ENCODE measurements at regions not wholly inside any gene's neighbourhood (a gene's known extent, or its start where the extent isn't known, plus 50 kb on each side); places are given as distances from the start of the nearest gene placed in this dataset.

DNA sequence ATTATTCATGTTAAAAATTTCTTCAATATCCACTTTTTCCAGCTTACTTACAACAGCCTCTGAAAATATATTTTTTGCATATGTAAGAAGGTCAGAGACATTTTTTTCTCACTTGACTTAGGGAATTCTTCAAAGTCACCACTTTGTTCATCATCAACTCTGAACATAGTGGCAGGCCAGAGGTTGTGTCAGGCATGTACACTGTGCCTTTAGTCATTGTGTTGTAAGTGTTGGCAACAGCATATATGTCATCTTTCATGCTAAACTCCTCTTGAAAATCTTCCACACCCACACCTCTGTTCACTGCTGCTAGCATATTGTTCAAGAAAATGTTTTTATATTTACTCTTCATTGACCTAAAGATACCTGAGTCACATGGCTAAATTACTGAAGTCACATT, 52.2 kb upstream of the ACVR1 start:
- TF ChIP-seq, protein P1, sequence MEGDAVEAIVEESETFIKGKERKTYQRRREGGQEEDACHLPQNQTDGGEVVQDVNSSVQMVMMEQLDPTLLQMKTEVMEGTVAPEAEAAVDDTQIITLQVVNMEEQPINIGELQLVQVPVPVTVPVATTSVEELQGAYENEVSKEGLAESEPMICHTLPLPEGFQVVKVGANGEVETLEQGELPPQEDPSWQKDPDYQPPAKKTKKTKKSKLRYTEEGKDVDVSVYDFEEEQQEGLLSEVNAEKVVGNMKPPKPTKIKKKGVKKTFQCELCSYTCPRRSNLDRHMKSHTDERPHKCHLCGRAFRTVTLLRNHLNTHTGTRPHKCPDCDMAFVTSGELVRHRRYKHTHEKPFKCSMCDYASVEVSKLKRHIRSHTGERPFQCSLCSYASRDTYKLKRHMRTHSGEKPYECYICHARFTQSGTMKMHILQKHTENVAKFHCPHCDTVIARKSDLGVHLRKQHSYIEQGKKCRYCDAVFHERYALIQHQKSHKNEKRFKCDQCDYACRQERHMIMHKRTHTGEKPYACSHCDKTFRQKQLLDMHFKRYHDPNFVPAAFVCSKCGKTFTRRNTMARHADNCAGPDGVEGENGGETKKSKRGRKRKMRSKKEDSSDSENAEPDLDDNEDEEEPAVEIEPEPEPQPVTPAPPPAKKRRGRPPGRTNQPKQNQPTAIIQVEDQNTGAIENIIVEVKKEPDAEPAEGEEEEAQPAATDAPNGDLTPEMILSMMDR (IDR thresholded peaks at IDR 0.05 in 8 of 11, conservative IDR thresholded peaks at IDR 0.05 in 3 of 11) = no peak
- TF ChIP-seq POLR2A (IDR thresholded peaks at IDR 0.05) = no peak
